Liver (tissue), 8 donors: ENCODE measurements at regions not wholly inside any gene's neighbourhood (a gene's known extent, or its start where the extent isn't known, plus 50 kb on each side); places are given as distances from the start of the nearest gene placed in this dataset.

Source experiments
- DNase-seq: peaks from one replicate; pipeline ENCODE4 v3.0.0-alpha.2; 2017; ENCODE audit warnings: low spot score
- H3K27ac ChIP-seq, 2 donors: one replicate each; pipeline ENCODE4 v1.7.0; 2013; ENCODE audit warnings: inconsistent platforms in 2 of 2, low read length in 2 of 2, control low read depth in 1 of 2, low read depth in 1 of 2, mild to moderate bottlenecking in 1 of 2
- H3K27me3 ChIP-seq, 4 donors: one replicate each; pipeline versions ENCODE4 v1.6.1 to v1.7.0; 2013; ENCODE audit warnings: low read length in 3 of 4, inconsistent platforms in 1 of 4, mild to moderate bottlenecking in 1 of 4, moderate library complexity in 1 of 4; ENCODE audit not compliant: control insufficient read depth in 4 of 4, insufficient read depth in 4 of 4
- H3K36me3 ChIP-seq, 4 donors: one replicate each; pipeline versions ENCODE4 v1.6.1 to v1.7.0; 2013; ENCODE audit warnings: low read length in 3 of 4, mild to moderate bottlenecking in 3 of 4, low read depth in 1 of 4, moderate library complexity in 1 of 4; ENCODE audit not compliant: control insufficient read depth in 4 of 4, insufficient read depth in 3 of 4
- H3K4me1 ChIP-seq, 4 donors: one replicate each; pipeline versions ENCODE4 v1.6.1 to v1.7.0; 2013; ENCODE audit warnings: low read length in 3 of 4, mild to moderate bottlenecking in 3 of 4, moderate library complexity in 1 of 4; ENCODE audit not compliant: control insufficient read depth in 4 of 4, insufficient read depth in 4 of 4
- H3K4me3 ChIP-seq, 3 donors: one replicate each; pipeline versions ENCODE4 v1.6.1 to v1.7.0; 2013; ENCODE audit warnings: low read length in 3 of 3, control low read depth in 1 of 3, low read depth in 1 of 3, mild to moderate bottlenecking in 1 of 3
- H3K9ac ChIP-seq, 2 donors: one replicate each; pipeline ENCODE4 v1.7.0; 2013; ENCODE audit warnings: low read length in 2 of 2, mild to moderate bottlenecking in 2 of 2, moderate library complexity in 2 of 2, control low read depth in 1 of 2, low read depth in 1 of 2
- H3K9me3 ChIP-seq, 4 donors: one replicate each; pipeline versions ENCODE4 v1.6.1 to v1.7.0; 2013; ENCODE audit warnings: low read length in 3 of 4; ENCODE audit not compliant: control insufficient read depth in 4 of 4
- EGR1 ChIP-seq, 2 donors: IDR thresholded peaks; 2 replicates each; pipeline ENCODE4 v1.6.1; 2016 to 2018; ENCODE audit warnings: antibody characterized with exemption in 2 of 2, low read depth in 2 of 2
- FOXA1 ChIP-seq: IDR thresholded peaks from 2 replicates; pipeline ENCODE4 v1.6.1; 2016; ENCODE audit warnings: antibody characterized with exemption
- HNF4A ChIP-seq, 2 donors: conservative IDR thresholded peaks; 2 replicates each; pipeline ENCODE4 v1.6.1; 2016; ENCODE audit warnings: antibody characterized with exemption in 2 of 2, mild to moderate bottlenecking in 2 of 2
- HNF4G ChIP-seq: IDR thresholded peaks from 2 replicates; pipeline ENCODE4 v1.6.1; 2016; ENCODE audit warnings: antibody characterized with exemption
- JUND ChIP-seq, 2 donors: IDR thresholded peaks; 2 replicates each; pipeline ENCODE4 v1.6.1; 2016; ENCODE audit warnings: antibody characterized with exemption in 2 of 2
- NR2F2 ChIP-seq: IDR thresholded peaks from 2 replicates; pipeline ENCODE4 v1.6.1; 2016; ENCODE audit warnings: antibody characterized with exemption
- RAD21 ChIP-seq, 2 donors: IDR thresholded peaks; 2 replicates each; pipeline ENCODE4 v1.6.1; 2016; ENCODE audit warnings: antibody characterized with exemption in 2 of 2, mild to moderate bottlenecking in 2 of 2
- SP1 ChIP-seq: IDR thresholded peaks from 2 replicates; pipeline ENCODE4 v1.6.1; 2018; ENCODE audit warnings: antibody characterized with exemption, mild to moderate bottlenecking
- TAF1 ChIP-seq: conservative IDR thresholded peaks from 2 replicates; pipeline ENCODE4 v1.6.1; 2016; ENCODE audit warnings: antibody characterized with exemption, mild to moderate bottlenecking
- YY1 ChIP-seq: IDR thresholded peaks from 2 replicates; pipeline ENCODE4 v1.6.1; 2016; ENCODE audit warnings: antibody characterized with exemption, mild to moderate bottlenecking
- WGBS: extraction: QIAGEN DNeasy Blood & Tissue Kit; methylation state at CpG from one replicate; pipeline ENCODE4 v1.1.7; 2013; 5-methylcytosine and 5-hydroxymethylcytosine counted together
- TF ChIP-seq, protein P1 (sequence below): fragments of 150-350 bp; IDR thresholded peaks from 2 replicates; pipeline ENCODE4 v1.5.1; 2017; ENCODE audit warnings: improper control_type of control experiment, low read depth, low read length; ENCODE audit not compliant: missing input control
- TF ChIP-seq, protein P2 (sequence below): IDR thresholded peaks from 2 replicates; pipeline ENCODE4 v1.6.1; 2016; ENCODE audit warnings: antibody characterized with exemption
- TF ChIP-seq, protein P3 (sequence below): IDR thresholded peaks from 2 replicates; pipeline ENCODE4 v1.6.1; 2016; ENCODE audit warnings: antibody characterized with exemption, mild to moderate bottlenecking
- TF ChIP-seq, protein P4 (sequence below): IDR thresholded peaks from 2 replicates; pipeline ENCODE4 v1.6.1; 2016; ENCODE audit warnings: antibody characterized with exemption
- donor health status: healthy.
- donor health status: healthy.
- donor health status: healthy.
- donor health status: healthy.
- donor health status: healthy.

DNA sequence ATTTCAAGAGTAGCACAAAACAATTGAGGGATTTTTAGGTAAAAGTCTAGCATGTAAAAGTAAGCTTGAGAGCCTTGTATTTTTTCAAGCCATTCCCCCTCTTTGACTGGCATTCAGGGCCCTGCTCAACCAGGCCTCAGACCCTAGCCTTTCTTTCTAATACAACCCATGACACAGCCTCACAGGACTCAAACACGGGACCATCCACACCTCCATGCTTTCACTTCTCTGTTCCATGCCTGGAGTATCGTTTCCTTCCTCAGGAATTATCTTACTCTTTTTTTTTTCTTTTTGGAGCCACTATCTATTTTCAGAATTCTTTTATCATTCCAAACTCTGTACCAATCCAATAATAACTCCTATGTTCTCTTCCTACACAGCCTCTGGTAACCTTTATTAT lies 560.2 kb upstream of the CLINT1 start:
- Histone ChIP-seq H3K27me3 (no peaks in the 10 kb centered on the region), H3K4me3 (no peak overlapping the region), H3K27ac (no peak overlapping the region), H3K4me1 (peaks cover 0 to under 1% (median 0%) of the 10 kb centered on the region in 4 donors), H3K9ac (no peak overlapping the region), H3K36me3 (no peaks in the 10 kb centered on the region), H3K9me3 (no peaks in the 10 kb centered on the region)
- DNase-seq, result no peak
- 86% methylated on average over 2 of the region's 2 CpGs for WGBS
- no peak for TF ChIP-seq SP1
- no peak for TF ChIP-seq TAF1
- no peak for TF ChIP-seq YY1
- no peak for TF ChIP-seq FOXA1
- no peak for TF ChIP-seq RAD21 (IDR thresholded peaks at IDR 0.05)
- no peak for TF ChIP-seq HNF4G
- TF ChIP-seq, protein P1, sequence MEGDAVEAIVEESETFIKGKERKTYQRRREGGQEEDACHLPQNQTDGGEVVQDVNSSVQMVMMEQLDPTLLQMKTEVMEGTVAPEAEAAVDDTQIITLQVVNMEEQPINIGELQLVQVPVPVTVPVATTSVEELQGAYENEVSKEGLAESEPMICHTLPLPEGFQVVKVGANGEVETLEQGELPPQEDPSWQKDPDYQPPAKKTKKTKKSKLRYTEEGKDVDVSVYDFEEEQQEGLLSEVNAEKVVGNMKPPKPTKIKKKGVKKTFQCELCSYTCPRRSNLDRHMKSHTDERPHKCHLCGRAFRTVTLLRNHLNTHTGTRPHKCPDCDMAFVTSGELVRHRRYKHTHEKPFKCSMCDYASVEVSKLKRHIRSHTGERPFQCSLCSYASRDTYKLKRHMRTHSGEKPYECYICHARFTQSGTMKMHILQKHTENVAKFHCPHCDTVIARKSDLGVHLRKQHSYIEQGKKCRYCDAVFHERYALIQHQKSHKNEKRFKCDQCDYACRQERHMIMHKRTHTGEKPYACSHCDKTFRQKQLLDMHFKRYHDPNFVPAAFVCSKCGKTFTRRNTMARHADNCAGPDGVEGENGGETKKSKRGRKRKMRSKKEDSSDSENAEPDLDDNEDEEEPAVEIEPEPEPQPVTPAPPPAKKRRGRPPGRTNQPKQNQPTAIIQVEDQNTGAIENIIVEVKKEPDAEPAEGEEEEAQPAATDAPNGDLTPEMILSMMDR, result no peak
- TF ChIP-seq, protein P2, sequence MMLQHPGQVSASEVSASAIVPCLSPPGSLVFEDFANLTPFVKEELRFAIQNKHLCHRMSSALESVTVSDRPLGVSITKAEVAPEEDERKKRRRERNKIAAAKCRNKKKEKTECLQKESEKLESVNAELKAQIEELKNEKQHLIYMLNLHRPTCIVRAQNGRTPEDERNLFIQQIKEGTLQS, result no peak
- TF ChIP-seq EGR1 (IDR thresholded peaks at IDR 0.05; ENCODE audit: low read depth in 2 of 2), result no peak
- TF ChIP-seq NR2F2, result no peak
- TF ChIP-seq HNF4A (conservative IDR thresholded peaks at IDR 0.05), result no peak

DNA sequence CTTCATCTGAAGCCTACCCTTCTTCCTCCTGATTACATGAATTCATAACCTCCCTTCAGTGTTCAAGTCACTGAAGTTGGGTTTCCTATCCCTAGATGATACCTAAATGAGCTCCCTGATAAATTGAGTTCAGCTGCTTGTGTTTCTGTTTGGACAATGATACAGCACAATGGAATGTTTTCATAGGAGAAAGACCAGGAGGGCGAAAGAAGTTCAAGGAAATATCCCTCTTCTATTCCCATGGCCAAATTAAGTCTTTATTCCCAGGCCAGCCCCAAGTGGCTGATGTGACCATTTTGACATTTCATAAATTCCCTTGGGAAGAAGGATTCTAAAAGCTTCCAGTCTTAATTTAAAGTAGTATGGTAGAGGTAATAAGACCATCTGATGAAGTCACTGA lies 555.8 kb upstream of the CLINT1 start:
- no peaks in the 10 kb centered on the region for H3K9me3 ChIP-seq

More for the DNA sequence above, 555.8 kb upstream of the CLINT1 start:
- TF ChIP-seq NR2F2, result no peak
- TF ChIP-seq, protein P3, sequence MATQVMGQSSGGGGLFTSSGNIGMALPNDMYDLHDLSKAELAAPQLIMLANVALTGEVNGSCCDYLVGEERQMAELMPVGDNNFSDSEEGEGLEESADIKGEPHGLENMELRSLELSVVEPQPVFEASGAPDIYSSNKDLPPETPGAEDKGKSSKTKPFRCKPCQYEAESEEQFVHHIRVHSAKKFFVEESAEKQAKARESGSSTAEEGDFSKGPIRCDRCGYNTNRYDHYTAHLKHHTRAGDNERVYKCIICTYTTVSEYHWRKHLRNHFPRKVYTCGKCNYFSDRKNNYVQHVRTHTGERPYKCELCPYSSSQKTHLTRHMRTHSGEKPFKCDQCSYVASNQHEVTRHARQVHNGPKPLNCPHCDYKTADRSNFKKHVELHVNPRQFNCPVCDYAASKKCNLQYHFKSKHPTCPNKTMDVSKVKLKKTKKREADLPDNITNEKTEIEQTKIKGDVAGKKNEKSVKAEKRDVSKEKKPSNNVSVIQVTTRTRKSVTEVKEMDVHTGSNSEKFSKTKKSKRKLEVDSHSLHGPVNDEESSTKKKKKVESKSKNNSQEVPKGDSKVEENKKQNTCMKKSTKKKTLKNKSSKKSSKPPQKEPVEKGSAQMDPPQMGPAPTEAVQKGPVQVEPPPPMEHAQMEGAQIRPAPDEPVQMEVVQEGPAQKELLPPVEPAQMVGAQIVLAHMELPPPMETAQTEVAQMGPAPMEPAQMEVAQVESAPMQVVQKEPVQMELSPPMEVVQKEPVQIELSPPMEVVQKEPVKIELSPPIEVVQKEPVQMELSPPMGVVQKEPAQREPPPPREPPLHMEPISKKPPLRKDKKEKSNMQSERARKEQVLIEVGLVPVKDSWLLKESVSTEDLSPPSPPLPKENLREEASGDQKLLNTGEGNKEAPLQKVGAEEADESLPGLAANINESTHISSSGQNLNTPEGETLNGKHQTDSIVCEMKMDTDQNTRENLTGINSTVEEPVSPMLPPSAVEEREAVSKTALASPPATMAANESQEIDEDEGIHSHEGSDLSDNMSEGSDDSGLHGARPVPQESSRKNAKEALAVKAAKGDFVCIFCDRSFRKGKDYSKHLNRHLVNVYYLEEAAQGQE, result no peak
- TF ChIP-seq TAF1, result no peak
- TF ChIP-seq SP1, result no peak
- TF ChIP-seq, protein P4, sequence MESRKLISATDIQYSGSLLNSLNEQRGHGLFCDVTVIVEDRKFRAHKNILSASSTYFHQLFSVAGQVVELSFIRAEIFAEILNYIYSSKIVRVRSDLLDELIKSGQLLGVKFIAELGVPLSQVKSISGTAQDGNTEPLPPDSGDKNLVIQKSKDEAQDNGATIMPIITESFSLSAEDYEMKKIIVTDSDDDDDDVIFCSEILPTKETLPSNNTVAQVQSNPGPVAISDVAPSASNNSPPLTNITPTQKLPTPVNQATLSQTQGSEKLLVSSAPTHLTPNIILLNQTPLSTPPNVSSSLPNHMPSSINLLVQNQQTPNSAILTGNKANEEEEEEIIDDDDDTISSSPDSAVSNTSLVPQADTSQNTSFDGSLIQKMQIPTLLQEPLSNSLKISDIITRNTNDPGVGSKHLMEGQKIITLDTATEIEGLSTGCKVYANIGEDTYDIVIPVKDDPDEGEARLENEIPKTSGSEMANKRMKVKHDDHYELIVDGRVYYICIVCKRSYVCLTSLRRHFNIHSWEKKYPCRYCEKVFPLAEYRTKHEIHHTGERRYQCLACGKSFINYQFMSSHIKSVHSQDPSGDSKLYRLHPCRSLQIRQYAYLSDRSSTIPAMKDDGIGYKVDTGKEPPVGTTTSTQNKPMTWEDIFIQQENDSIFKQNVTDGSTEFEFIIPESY, result no peak
- no peak for TF ChIP-seq JUND (IDR thresholded peaks at IDR 0.05)
- TF ChIP-seq FOXA1, result no peak
- H3K27me3 ChIP-seq, result no peaks in the 10 kb centered on the region
- no peak overlapping the region for H3K9ac ChIP-seq
- no peak overlapping the region for H3K4me3 ChIP-seq
- 82% methylated on average over 1 of the region's 1 CpG for WGBS
- DNase-seq, result no peak
- H3K4me1 ChIP-seq, result peaks cover 0 to 2% (median 0%) of the 10 kb centered on the region in 4 donors
- H3K36me3 ChIP-seq, result no peaks in the 10 kb centered on the region
- H3K27ac ChIP-seq, result no peak overlapping the region
